Brain microvascular endothelial cell (primary cell): ENCODE measurements at regions not wholly inside any gene's neighbourhood (a gene's known extent, or its start where the extent isn't known, plus 50 kb on each side); places are given as distances from the start of the nearest gene placed in this dataset.

Experiments used
- DNase-seq: peaks from one replicate; pipeline ENCODE4 v3.0.0-alpha.2; 2020
- H3K27ac ChIP-seq: fragments of 250-450 bp; sonication (Bioruptor Pico); 2 replicates; pipeline ENCODE4 v1.5.1; 2020; ENCODE audit warnings: mild to moderate bottlenecking, moderate library complexity
- H3K27me3 ChIP-seq: fragments of 250-450 bp; sonication (Bioruptor Pico); replicated peaks from 2 replicates; pipeline ENCODE4 v1.5.1; 2020; ENCODE audit warnings: mild to moderate bottlenecking
- H3K36me3 ChIP-seq: fragments of 250-450 bp; sonication (Bioruptor Pico); replicated peaks from 2 replicates; pipeline ENCODE4 v1.5.1; 2020; ENCODE audit warnings: mild to moderate bottlenecking
- H3K4me3 ChIP-seq: 2 replicates; pipeline ENCODE4 v1.5.1; 2011; ENCODE audit warnings: low read depth, mild to moderate bottlenecking, control low read depth, low read length, moderate library complexity
- CTCF ChIP-seq: IDR thresholded peaks from 2 replicates; pipeline ENCODE4 v1.5.1; 2011; ENCODE audit warnings: low read depth, mild to moderate bottlenecking, moderate library complexity, low read length, control low read depth, inconsistent platforms; ENCODE audit errors: missing control alignments
- in situ Hi-C: cut with HindIII; loops from 2 replicates; pipeline ENCODE4 v1.10.0; 2017; ENCODE audit warnings: low sequenced_read_pairs, low pct_ligation_motif_present

DNA sequence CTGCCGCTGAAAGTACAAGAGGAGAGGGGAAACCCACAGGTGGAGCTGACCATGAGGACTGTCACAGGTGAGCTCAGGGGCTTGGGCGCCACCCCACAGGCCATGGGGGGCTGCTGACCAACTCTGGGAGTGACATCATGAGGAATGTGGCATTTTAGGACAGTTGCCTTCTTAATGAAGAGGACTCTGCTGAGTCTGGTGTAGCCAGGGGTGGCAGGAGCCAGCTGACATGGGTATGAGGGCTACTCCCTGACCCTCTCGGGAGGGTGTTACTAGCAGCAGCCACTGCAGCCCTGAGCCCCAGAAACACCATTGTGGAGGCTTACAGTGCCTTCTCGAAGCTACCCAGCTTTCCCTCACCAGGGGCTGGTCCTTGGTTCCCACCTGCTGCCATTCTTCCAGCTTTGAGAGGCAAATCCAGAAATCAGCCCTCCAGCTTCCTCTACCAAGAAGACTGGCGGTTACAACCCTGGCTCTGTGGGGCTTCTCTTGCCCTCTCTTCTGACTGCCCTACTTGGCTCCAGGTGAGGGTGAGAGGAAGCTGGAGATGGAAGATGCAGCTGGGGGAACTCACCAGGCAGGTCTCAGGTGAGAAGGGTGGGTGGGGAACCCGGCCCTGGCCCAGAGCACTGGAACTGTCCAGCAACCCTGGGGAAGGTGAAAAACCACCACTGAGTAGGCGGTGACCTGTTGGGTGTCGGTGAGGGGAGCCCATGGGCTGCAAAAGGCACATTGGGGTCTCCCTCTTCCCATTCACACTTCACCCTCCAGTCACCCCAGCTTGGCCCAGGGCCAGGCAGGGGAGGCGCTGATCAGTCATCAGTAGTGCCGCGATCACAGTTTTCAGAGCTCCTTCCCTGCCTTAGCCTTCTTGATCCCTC, 98.5 kb downstream of the MCFD2 start:
- H3K27ac ChIP-seq = no peak overlapping the region
- no peak for TF ChIP-seq CTCF
- no peak overlapping the region for H3K4me3 ChIP-seq
- H3K27me3 ChIP-seq = no peaks in the 10 kb centered on the region
- no peaks in the 10 kb centered on the region for H3K36me3 ChIP-seq
- DNase-seq = no peak
- in situ Hi-C loops = no loop called here

DNA sequence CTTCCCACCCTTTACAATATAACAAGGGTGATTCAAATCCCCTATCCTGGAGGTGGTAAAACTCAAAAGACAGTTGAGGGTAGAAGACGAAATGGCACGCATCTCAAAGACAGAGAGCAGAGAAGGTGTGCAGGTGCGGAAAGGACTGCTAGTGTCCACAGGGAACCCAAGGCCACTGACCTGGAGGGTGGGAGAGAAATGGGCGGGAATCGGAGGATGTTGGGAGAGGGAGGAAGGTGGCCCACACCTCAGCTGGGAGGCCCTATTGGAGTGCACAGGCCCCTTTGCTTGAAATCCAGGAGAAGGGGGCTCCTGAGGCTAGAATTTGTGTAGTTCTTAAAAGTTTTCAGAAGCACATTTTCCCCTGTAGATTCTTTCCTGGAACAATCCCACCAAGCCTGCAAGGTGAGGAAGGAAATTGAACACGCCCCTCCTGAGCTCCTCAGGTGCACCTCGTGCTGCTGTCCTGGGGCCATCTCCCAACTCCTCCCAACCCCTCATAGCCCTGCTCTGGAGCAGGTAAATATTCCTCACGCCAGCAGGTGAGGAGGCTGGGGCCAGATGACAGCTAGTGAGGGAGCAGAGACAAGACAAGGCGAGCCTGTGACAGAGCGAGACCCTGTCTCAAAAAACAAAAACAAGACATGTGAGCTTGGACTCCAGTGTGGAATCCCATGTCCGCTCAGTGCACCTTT, 99.3 kb downstream of the MCFD2 start:
- DNase-seq = no peak
- no peaks in the 10 kb centered on the region for H3K36me3 ChIP-seq
- no peaks in the 10 kb centered on the region for H3K27me3 ChIP-seq
- no peak overlapping the region for H3K27ac ChIP-seq
- in situ Hi-C loops = no loop called here
- H3K4me3 ChIP-seq = no peak overlapping the region
- no peak for TF ChIP-seq CTCF

- no peak for DNase-seq
- Histone ChIP-seq H3K27me3 (no peaks in the 10 kb centered on the region), H3K27ac (no peak overlapping the region), H3K36me3 (no peaks in the 10 kb centered on the region), H3K4me3 (no peak overlapping the region)
- in situ Hi-C loops = no loop called here
- TF ChIP-seq CTCF = no peak
Observed at GRCh38 chr2:46815121-46815802, 100.3 kb downstream of the MCFD2 start.

- Histone ChIP-seq H3K27ac (peak overlapping the region; percentile 55), H3K36me3 (no peaks in the 10 kb centered on the region), H3K4me3 (no peak overlapping the region), H3K27me3 (no peaks in the 10 kb centered on the region)
- no peak for TF ChIP-seq CTCF
- peak; percentile 68 for DNase-seq
- in situ Hi-C loops = no loop called here
Observed at GRCh38 chr2:46814160-46814961, 101.2 kb downstream of the MCFD2 start.

DNA sequence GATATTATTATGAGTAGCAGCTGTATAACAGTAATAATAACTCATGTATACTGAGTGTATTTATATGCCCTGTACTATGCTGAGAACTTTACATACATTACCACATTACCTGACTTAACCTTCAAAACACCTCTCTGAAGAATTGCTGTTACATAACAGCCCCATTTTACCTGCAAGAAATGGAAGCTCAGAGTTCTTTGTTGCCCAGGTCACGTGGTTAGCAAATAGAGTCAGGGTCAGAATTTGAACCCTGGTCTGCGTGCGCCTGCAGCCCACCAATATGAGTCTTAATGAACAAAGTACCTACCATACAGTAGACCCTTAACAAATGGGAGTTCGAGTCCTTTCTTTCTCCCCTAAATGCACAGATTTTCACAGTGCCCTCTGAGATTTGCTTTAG, 101.9 kb downstream of the MCFD2 start:
- no peak for TF ChIP-seq CTCF
- in situ Hi-C loops = no loop called here
- Histone ChIP-seq H3K27me3 (no peaks in the 10 kb centered on the region), H3K36me3 (no peaks in the 10 kb centered on the region), H3K27ac (peak overlapping the region; percentile 55), H3K4me3 (no peak overlapping the region)
- DNase-seq = no peak
